Breast epithelium (tissue), 4 donors: ENCODE measurements at regions not wholly inside any gene's neighbourhood (a gene's known extent, or its start where the extent isn't known, plus 50 kb on each side); places are given as distances from the start of the nearest gene placed in this dataset.

ENCODE experiments used
- DNase-seq, 2 donors: peaks; one replicate each; pipeline ENCODE4 v3.0.0-alpha.2; 2019; ENCODE audit warnings: low spot score in 2 of 2
- H3K27ac ChIP-seq, 2 donors: fragments of 200-600 bp; sonication (generic) in 1 of 2; one replicate each; pipeline ENCODE4 v1.5.1; 2016 to 2019; ENCODE audit warnings: mild to moderate bottlenecking in 1 of 2
- H3K27me3 ChIP-seq, 2 donors: fragments of 200-600 bp; sonication (generic) in 1 of 2; one replicate each; pipeline versions ENCODE4 v1.5.1 to v1.6.0; 2017 to 2019; ENCODE audit warnings: control low read depth in 1 of 2, mild to moderate bottlenecking in 1 of 2
- H3K36me3 ChIP-seq: fragments of 200-600 bp; one replicate; pipeline ENCODE4 v1.5.1; 2019
- H3K4me1 ChIP-seq, 2 donors: fragments of 200-600 bp; sonication (generic); one replicate each; pipeline ENCODE4 v1.5.1; 2016 to 2019; ENCODE audit warnings: control low read depth in 1 of 2
- H3K4me3 ChIP-seq, 3 donors: fragments of 200-600 bp; sonication (generic); 1 replicate in 2 of 3; 2 replicates in 1 of 3; pipeline ENCODE4 v1.5.1; 2016 to 2019; ENCODE audit warnings: mild to moderate bottlenecking in 3 of 3, moderate library complexity in 2 of 3
- H3K9me3 ChIP-seq, 2 donors: fragments of 200-600 bp; sonication (generic) in 1 of 2; one replicate each; pipeline ENCODE4 v1.5.1; 2016 to 2019; ENCODE audit warnings: control low read depth in 1 of 2
- POLR2A ChIP-seq: fragments of 450-650 bp; IDR thresholded peaks from one replicate; pipeline ENCODE4 v1.6.1; 2016; ENCODE audit warnings: antibody characterized with exemption, mild to moderate bottlenecking, moderate library complexity
- POLR2AphosphoS5 ChIP-seq, 3 donors: sonication (generic); formaldehyde crosslinking; IDR thresholded peaks; one replicate each; pipeline ENCODE4 v1.6.1; 2017; ENCODE audit warnings: antibody characterized with exemption in 3 of 3
- intact Hi-C: fragments of 100-400 bp; cut with DNase I; formaldehyde crosslinking; loops from one replicate; pipeline ENCODE4 v1.15.1; 2023; ENCODE audit warnings: low total_unique reads
- TF ChIP-seq, protein P1 (sequence below), 3 donors: fragments of 450-650 bp; IDR thresholded peaks; one replicate each; pipeline ENCODE4 v1.5.1; 2016 to 2017; ENCODE audit warnings: antibody characterized with exemption in 3 of 3, mild to moderate bottlenecking in 3 of 3, moderate library complexity in 3 of 3

DNA sequence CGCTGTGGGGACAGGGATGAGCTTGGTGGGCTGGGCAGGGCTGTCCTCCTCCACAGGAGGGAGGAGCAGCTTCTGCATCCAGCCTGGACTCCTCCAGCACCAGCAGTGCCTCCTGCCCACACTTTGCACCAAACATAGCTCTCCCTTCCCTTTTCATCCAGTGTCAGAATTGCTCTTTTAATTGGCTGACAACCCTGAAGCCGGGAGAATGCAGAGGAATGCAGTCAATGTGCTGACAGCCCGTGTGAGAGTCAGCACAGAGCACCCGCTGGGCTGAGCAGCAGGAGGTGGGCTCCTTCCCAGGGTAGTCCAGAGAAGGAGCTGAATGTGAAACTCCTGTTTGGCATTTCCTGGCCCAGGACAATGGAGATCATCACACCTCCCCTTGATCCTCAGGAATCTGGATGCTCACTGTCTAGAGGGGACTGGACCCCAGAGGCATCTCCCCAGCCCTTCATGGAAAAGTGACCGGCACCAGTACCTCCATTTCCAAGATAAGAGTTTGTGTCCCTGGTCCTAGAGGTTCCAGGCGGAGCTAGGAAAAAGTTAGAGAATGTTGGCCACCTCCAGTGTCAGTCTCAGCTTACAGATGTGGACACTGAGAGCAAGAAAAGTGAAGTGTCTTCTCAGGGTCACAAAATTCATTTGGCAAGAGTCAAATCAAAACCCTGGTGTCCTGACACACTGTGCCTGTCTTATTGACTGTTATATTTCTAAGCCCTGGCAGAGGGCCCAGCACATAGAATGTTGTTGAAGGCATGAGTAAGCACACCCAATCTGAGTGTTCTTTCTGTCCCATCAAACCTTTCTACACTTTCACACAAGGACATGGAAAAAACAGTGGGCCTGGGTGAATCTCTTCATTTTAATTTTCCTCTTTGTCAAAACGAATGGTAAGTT, 202.1 kb downstream of the SNX18 start:
- TF ChIP-seq POLR2AphosphoS5 (IDR thresholded peaks at IDR 0.05) (no peak), POLR2A (no peak)
- TF ChIP-seq, protein P1, sequence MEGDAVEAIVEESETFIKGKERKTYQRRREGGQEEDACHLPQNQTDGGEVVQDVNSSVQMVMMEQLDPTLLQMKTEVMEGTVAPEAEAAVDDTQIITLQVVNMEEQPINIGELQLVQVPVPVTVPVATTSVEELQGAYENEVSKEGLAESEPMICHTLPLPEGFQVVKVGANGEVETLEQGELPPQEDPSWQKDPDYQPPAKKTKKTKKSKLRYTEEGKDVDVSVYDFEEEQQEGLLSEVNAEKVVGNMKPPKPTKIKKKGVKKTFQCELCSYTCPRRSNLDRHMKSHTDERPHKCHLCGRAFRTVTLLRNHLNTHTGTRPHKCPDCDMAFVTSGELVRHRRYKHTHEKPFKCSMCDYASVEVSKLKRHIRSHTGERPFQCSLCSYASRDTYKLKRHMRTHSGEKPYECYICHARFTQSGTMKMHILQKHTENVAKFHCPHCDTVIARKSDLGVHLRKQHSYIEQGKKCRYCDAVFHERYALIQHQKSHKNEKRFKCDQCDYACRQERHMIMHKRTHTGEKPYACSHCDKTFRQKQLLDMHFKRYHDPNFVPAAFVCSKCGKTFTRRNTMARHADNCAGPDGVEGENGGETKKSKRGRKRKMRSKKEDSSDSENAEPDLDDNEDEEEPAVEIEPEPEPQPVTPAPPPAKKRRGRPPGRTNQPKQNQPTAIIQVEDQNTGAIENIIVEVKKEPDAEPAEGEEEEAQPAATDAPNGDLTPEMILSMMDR (IDR thresholded peaks at IDR 0.05): no peak
- H3K4me1 ChIP-seq: no peaks in the 10 kb centered on the region
- intact Hi-C loops: no loop called here
- H3K27me3 ChIP-seq: no peaks in the 10 kb centered on the region
- H3K9me3 ChIP-seq: no peaks in the 10 kb centered on the region
- no peaks in the 10 kb centered on the region for H3K36me3 ChIP-seq
- H3K4me3 ChIP-seq: no peak overlapping the region
- no peak for DNase-seq
- peak overlapping the region in 1 of 2 donors; percentile 46 for H3K27ac ChIP-seq

DNA sequence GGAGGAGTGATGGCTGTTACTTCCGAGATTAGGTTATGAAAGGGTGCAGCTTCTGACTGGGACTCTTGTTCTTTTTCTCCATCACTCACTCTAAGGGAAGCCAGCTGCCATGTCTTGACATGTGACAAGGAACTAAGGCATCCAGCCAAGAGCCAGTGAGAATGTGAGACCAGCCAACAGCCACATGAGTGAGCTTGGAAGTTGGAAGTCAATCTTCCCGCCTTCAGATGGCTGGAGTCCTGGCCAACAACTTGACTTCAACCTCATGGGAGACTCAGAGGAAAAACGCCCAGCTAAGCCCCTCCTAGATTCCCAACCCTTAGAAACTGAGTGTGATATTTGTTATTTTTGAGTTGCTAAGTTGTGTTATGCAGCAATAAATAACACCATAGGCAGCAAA, 201.1 kb downstream of the SNX18 start:
- no peak overlapping the region for H3K27ac ChIP-seq
- H3K9me3 ChIP-seq: no peaks in the 10 kb centered on the region
- intact Hi-C loops: no loop called here
- H3K4me1 ChIP-seq: no peaks in the 10 kb centered on the region
- peak in 1 of 2 donors; percentile 55 for DNase-seq
- no peaks in the 10 kb centered on the region for H3K36me3 ChIP-seq
- no peaks in the 10 kb centered on the region for H3K27me3 ChIP-seq
- no peak overlapping the region for H3K4me3 ChIP-seq
- no peak for TF ChIP-seq POLR2AphosphoS5 (IDR thresholded peaks at IDR 0.05)
- TF ChIP-seq POLR2A: no peak
- TF ChIP-seq, protein P1 (IDR thresholded peaks at IDR 0.05): no peak

DNA sequence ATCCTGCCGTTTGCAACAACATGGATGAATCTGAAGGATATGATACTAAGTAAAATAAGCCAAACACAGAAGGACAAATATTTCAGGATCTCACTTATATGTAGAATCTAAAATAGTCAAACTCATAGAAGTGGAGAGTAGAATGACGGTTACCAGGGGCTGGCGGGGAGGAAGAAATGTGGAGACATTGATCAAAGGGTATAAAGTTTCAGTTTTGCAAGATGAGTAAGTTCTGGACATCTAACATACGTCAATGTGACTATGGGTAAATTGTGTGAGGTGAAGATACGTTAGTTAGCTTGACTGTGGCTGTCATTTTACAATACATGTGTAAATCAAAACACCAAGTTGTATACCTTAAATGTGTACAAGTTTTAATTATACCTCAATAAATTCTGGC, 200.3 kb downstream of the SNX18 start:
- Histone ChIP-seq H3K4me1 (no peaks in the 10 kb centered on the region), H3K27ac (no peak overlapping the region), H3K27me3 (no peaks in the 10 kb centered on the region), H3K9me3 (no peaks in the 10 kb centered on the region), H3K4me3 (no peak overlapping the region), H3K36me3 (no peaks in the 10 kb centered on the region)
- TF ChIP-seq, protein P1 (IDR thresholded peaks at IDR 0.05): no peak
- TF ChIP-seq POLR2A: no peak
- no peak for TF ChIP-seq POLR2AphosphoS5 (IDR thresholded peaks at IDR 0.05)
- no peak for DNase-seq
- intact Hi-C loops: no loop called here

DNA sequence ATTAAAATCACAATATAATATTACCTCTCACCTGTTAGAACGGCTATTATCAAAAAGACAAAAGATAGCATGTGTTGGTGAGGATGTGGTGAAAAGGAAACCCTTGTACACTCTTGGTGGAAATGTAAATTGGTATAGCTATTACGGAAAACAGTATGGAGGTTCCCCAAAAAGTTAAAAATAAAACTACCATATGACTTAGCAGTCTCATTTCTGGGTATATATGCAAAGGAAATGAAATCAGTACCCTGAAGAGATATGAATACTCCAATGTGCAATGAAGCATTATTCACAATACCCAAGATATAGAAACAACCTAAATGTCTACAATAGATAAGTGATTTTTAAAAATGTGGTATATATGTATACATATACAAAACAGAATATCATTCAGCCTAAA, 199.9 kb downstream of the SNX18 start:
- TF ChIP-seq POLR2A: no peak
- no peak for TF ChIP-seq POLR2AphosphoS5 (IDR thresholded peaks at IDR 0.05)
- TF ChIP-seq, protein P1 (IDR thresholded peaks at IDR 0.05): no peak
- intact Hi-C loops: no loop called here
- no peaks in the 10 kb centered on the region for H3K4me1 ChIP-seq

DNA sequence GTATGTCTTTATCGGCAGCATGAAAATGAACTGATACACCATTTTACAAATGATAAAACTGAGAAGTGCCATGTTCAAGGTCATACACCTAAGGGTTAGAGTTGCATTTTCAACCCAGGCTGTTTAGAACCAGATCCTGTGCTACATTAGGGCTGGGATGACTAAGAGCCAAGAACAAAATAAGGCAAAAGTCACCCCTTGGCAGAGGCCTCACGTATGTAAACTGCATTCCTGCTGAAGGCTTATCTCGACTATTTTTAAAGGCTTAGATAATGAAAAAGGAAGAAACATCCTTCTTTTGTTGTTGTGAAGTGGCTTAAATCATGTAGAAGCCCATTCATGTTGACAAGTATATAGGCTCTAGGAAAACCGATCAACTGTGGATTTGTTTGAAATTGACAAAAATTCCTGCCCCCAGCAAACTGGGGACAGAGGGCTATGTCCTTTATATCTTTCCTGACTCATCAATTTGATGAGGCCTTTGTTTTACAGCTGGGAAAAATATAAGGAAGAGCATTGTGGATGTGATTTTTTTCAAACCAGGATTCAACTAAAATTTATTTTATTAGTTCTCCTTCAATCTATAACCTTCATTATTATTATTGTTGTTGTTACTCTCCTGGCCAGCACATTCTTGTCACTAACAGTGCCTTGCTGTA, 196.5 kb downstream of the SNX18 start:
- intact Hi-C loops: no loop called here
- H3K27ac ChIP-seq: no peak overlapping the region
- H3K4me3 ChIP-seq: no peak overlapping the region
- H3K4me1 ChIP-seq: no peaks in the 10 kb centered on the region
- no peaks in the 10 kb centered on the region for H3K27me3 ChIP-seq
- no peak for DNase-seq
- no peaks in the 10 kb centered on the region for H3K9me3 ChIP-seq
- TF ChIP-seq POLR2AphosphoS5 (IDR thresholded peaks at IDR 0.05) (no peak), POLR2A (no peak)
- TF ChIP-seq, protein P1 (IDR thresholded peaks at IDR 0.05): no peak
- H3K36me3 ChIP-seq: no peaks in the 10 kb centered on the region

More for the DNA sequence above, 199.9 kb downstream of the SNX18 start:
- H3K4me3 ChIP-seq: no peak overlapping the region
- no peak overlapping the region for H3K27ac ChIP-seq
- H3K36me3 ChIP-seq: no peaks in the 10 kb centered on the region
- no peaks in the 10 kb centered on the region for H3K9me3 ChIP-seq
- no peak for DNase-seq
- H3K27me3 ChIP-seq: no peaks in the 10 kb centered on the region
